Epithelial cell of proximal tubule (primary cell): ENCODE measurements at regions not wholly inside any gene's neighbourhood (a gene's known extent, or its start where the extent isn't known, plus 50 kb on each side); places are given as distances from the start of the nearest gene placed in this dataset.

ENCODE experiments used
- DNase-seq: peaks from one replicate; pipeline ENCODE4 v3.0.0-alpha.2; 2011; ENCODE audit warnings: low read depth
- H3K4me3 ChIP-seq: 2 replicates; pipeline ENCODE4 v1.5.1; 2011; ENCODE audit warnings: low read depth, mild to moderate bottlenecking, low read length
- TF ChIP-seq, protein P1 (sequence below): conservative IDR thresholded peaks from 2 replicates; pipeline ENCODE4 v1.5.1; 2012; ENCODE audit warnings: low read depth, mild to moderate bottlenecking, low read length

DNA sequence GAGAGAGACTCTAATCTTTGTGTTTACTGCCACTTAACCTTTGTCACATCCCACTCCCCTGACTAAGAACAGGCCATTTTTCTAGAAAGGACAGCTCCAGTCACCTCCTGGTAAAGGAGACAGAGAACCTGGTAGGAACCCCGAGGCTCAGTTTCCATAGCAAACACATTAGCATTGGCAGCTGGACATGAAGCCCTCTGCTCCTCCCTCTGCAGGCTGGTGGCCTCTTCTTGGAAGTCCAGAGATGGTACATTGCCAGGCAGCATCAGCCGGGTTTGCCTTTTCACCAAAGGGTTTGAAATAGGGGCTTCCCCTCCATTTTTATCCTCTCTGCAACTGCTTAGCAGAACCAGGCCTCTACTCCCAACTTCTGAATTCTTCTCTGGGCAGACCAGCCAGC, 213.4 kb upstream of the SEMA6D start:
- DNase-seq: no peak
- no peak overlapping the region for H3K4me3 ChIP-seq
- TF ChIP-seq, protein P1, sequence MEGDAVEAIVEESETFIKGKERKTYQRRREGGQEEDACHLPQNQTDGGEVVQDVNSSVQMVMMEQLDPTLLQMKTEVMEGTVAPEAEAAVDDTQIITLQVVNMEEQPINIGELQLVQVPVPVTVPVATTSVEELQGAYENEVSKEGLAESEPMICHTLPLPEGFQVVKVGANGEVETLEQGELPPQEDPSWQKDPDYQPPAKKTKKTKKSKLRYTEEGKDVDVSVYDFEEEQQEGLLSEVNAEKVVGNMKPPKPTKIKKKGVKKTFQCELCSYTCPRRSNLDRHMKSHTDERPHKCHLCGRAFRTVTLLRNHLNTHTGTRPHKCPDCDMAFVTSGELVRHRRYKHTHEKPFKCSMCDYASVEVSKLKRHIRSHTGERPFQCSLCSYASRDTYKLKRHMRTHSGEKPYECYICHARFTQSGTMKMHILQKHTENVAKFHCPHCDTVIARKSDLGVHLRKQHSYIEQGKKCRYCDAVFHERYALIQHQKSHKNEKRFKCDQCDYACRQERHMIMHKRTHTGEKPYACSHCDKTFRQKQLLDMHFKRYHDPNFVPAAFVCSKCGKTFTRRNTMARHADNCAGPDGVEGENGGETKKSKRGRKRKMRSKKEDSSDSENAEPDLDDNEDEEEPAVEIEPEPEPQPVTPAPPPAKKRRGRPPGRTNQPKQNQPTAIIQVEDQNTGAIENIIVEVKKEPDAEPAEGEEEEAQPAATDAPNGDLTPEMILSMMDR: no peak

DNA sequence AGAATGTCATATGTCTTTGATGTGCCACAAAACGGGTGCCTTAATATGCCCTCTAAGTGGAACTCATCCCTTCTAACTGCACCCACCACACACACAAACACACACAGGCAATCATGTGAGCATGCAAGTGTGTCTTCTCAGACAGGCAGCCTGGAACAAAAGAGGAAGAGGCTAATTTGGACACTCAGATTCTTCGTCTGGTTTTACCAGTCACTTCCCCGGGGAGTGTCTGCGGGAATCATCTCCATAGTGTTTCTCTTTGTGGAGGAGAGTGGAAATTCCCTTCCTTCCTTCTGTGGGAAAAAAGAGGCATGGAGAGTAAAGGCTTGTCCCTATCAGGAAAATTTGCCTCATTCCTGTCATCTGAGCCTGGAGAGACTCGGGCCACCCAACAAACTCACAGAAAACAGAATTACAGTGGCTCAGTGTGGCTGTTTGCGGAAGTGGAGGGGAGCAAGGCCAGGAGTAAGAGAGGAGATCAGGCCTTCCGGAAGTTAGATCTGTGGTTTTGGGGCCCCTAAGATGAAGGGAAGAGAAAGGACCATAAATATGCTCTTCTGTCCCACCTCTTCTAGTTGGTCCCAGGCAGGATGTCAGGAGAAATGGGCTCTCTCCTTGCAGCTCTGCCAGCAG, 212.6 kb upstream of the SEMA6D start:
- no peak overlapping the region for H3K4me3 ChIP-seq
- TF ChIP-seq, protein P1: no peak
- no peak for DNase-seq

DNA sequence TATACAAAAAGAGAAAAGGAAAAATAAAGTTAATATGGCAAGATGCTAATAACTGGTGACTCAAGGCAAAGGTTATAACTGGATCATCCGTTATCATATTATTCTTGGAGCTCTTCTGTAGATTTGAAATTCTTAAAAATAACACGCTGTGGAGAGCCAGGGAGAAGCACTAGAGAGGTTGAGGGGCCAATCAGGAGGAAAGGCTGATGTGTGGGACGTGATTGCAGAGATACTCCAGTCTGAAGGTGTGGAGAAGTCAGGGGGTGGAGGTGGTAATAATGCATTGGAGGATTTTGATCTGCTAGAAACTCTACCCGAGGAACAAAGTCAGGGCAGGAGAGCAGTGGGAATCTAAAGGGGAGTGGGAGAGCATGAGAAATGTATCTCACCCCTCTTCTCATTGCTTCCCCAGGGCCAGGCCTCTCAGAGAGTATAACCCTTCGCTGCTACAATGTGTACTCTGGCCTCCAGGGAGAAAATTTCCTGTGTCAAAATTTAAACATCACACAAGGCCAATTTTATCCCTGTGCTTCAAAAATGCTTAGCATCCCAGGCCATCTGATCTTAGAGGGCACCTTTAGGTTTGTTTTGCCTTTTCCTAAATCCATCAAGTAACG, 211.5 kb upstream of the SEMA6D start:
- DNase-seq: no peak
- TF ChIP-seq, protein P1: no peak
- no peak overlapping the region for H3K4me3 ChIP-seq

DNA sequence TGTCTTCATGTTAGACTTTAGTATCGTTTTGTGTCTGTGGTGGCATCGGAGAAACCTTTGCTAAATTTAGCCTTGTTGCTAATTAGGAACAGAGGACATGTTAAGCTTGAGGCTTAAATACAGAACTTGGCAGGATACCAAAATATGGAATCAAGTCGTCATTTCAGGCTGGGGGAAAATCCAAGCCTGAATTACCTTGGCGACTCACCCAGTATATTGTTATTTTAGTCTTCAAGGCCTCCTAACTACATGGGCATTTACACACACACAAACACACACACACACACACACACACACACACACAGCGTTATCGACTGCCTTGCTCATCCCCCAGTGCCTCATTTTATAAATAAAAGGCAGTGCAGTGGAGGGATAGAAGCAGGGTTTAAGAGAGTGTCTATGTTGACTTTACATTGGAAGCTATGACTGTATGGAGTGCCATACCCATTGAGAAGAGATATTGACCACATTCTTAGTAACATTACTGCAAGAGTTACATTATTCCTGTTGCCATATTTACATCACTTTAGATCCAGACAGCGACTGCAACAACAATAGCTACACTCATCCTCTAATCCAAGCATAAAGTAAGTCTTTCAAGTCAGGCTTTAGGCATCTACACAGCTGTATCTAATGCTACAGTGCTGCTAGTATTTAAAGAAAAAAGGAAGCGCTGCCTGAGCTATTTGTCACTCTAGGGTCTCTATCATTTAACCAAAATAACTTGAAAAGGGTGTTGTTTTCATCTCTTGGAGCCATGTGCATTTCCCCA, 210.8 kb upstream of the SEMA6D start:
- H3K4me3 ChIP-seq: no peak overlapping the region
- TF ChIP-seq, protein P1: no peak
- DNase-seq: no peak

DNA sequence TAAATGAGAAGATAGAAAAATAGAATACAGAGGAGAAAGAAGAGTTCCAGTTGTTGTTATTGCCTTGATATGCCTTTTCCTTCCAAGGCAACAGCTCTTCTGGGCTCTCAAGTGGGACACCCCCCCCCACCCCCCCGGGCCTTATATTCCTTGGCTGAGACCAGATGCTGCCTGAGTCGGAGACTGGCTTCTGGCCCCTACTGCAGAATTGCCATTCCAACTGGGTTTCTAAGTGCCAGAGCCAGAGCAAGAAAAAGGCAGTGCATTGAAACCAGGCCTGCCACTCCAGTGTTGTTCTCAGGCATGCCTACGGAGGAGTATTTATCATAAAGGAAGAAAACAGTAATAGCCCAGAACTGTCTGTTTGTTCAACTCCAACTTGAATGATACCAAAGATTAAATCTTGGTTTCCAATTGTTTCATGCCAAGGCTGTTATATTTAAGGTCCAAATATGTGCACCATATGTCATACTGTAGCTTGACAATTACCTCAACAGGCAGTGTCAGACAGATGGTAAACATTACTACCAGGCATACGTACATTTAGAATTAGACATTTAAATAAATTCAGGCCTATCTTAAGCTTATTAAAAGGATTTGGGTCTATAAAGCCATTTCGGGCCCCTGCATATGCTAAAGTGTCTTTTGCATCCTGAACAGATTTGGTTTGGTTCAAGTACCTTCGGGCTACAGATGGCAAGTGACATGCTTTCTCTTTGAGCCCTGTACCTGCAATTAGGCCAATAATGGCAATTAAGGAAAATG, 209.9 kb upstream of the SEMA6D start:
- TF ChIP-seq, protein P1: no peak
- DNase-seq: no peak
- no peak overlapping the region for H3K4me3 ChIP-seq

DNA sequence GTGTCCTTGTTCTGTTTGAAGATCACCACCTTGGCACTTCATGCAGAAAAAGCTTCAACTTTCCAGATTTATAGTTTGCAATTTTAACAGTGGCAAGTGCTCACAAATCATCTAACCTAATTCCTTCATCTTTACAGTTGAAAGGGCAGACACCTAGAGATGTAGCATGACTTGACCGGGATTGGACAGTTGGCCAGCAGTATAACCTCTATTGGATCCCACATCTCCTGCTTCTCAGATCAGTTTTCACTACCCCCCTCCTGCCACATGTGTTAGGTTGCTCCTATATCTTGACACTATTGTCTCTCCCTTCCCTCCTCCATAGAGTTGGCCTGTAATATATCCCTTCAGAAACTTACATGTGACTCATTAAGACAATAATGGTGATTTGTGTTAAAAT, 206.0 kb upstream of the SEMA6D start:
- DNase-seq: no peak
- H3K4me3 ChIP-seq: no peak overlapping the region
- TF ChIP-seq, protein P1: no peak
